Calu3 (cell line): ENCODE measurements at regions not wholly inside any gene's neighbourhood (a gene's known extent, or its start where the extent isn't known, plus 50 kb on each side); places are given as distances from the start of the nearest gene placed in this dataset.
"Not testable (repeated sequence)": the region's sequence is repeated elsewhere in the genome, so short reads cannot be mapped to it uniquely, and the experiment has no call there.

Experiments
- BruUV-seq: library from RNA; stranded (reverse); fragments of 400-500 nt; replicated peaks from 2 replicates; lab custom pipeline; 2021; lab: Mats Ljungman, UMichigan
- CTCF ChIA-PET: fragments of 300-600 bp; sonication (Branson Sonifier 250); formaldehyde crosslinking; loops from one replicate; lab custom pipeline; 2022; ENCODE audit warnings: antibody characterized with exemption; lab: Charles Lee
- DNase-seq: peaks from one replicate; pipeline ENCODE4 v3.0.0; 2022
- H3K27ac Mint-ChIP-seq: one replicate; pipeline ENCODE4 v1.8.0; 2022; ENCODE audit warnings: mixed read lengths; ENCODE audit not compliant: unreplicated experiment
- H3K27me3 Mint-ChIP-seq: one replicate; pipeline ENCODE4 v1.8.0; 2022; ENCODE audit warnings: mixed read lengths; ENCODE audit not compliant: unreplicated experiment
- H3K36me3 Mint-ChIP-seq: one replicate; pipeline ENCODE4 v1.8.0; 2022; ENCODE audit warnings: mild to moderate bottlenecking, moderate library complexity, mixed read lengths; ENCODE audit not compliant: insufficient read depth, unreplicated experiment
- H3K4me1 Mint-ChIP-seq: one replicate; pipeline ENCODE4 v1.8.0; 2022; ENCODE audit warnings: mild to moderate bottlenecking, low read depth, mixed read lengths; ENCODE audit not compliant: unreplicated experiment
- H3K4me3 Mint-ChIP-seq: one replicate; pipeline ENCODE4 v1.8.0; 2022; ENCODE audit warnings: mild to moderate bottlenecking, low read depth, moderate library complexity, mixed read lengths; ENCODE audit not compliant: unreplicated experiment
- H3K9me3 Mint-ChIP-seq: one replicate; pipeline ENCODE4 v1.8.0; 2022; ENCODE audit warnings: low read depth, mixed read lengths; ENCODE audit not compliant: unreplicated experiment
- intact Hi-C: fragments of 100-400 bp; cut with micrococcal nuclease; formaldehyde crosslinking; loops from one replicate; pipeline ENCODE4 v1.10.0; 2022; ENCODE audit not compliant: unreplicated experiment
- TF ChIP-seq, protein P1 (sequence below): fragments of 200-600 bp; IDR thresholded peaks from one replicate; pipeline ENCODE4 v1.8.0; 2022; ENCODE audit warnings: antibody characterized with exemption; ENCODE audit not compliant: unreplicated experiment

GRCh38 chr3:16770792-16771191, 114.0 kb upstream of the PLCL2 start:
- H3K9me3 Mint-ChIP-seq, result peaks cover 2% of the 10 kb centered on the region
- H3K27me3 Mint-ChIP-seq, result no peaks in the 10 kb centered on the region
- no TSS peak for BruUV-seq

DNA sequence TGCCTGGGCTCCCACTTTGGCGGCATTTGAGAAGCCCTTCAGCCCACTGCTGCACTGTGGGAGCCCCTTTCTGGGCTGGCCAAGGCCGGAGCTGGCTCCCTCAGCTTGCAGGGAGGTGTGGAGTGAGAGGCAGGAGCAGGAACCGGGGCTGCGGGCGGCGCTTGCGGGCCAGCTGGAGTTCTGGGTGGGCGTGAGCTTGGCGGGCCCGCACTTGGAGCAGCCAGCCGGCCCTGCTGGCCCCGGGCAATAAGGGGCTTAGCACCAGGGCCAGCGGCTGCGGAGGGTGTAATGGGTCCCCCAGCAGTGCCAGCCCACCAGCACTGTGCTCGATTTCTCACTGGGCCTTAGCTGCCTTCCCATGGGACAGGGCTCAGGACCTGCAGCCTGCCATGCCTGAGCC, 111.2 kb upstream of the PLCL2 start:
- intact Hi-C loops, H3K4me3 Mint-ChIP-seq, H3K27ac Mint-ChIP-seq, H3K4me1 Mint-ChIP-seq, H3K27me3 Mint-ChIP-seq, H3K9me3 Mint-ChIP-seq, DNase-seq, BruUV-seq, CTCF ChIA-PET, H3K36me3 Mint-ChIP-seq: not testable (repeated sequence)

More at GRCh38 chr3:16770792-16771191, 114.0 kb upstream of the PLCL2 start:
- TF ChIP-seq, protein P1, sequence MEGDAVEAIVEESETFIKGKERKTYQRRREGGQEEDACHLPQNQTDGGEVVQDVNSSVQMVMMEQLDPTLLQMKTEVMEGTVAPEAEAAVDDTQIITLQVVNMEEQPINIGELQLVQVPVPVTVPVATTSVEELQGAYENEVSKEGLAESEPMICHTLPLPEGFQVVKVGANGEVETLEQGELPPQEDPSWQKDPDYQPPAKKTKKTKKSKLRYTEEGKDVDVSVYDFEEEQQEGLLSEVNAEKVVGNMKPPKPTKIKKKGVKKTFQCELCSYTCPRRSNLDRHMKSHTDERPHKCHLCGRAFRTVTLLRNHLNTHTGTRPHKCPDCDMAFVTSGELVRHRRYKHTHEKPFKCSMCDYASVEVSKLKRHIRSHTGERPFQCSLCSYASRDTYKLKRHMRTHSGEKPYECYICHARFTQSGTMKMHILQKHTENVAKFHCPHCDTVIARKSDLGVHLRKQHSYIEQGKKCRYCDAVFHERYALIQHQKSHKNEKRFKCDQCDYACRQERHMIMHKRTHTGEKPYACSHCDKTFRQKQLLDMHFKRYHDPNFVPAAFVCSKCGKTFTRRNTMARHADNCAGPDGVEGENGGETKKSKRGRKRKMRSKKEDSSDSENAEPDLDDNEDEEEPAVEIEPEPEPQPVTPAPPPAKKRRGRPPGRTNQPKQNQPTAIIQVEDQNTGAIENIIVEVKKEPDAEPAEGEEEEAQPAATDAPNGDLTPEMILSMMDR, result no peak
- Mint-ChIP-seq H3K4me1 (peaks cover 9% of the 10 kb centered on the region), H3K4me3 (no peak overlapping the region), H3K27ac (no peak overlapping the region), H3K36me3 (no peaks in the 10 kb centered on the region)
- intact Hi-C loops, result no loop called here
- CTCF ChIA-PET, result no interaction called here
- no peak for DNase-seq

GRCh38 chr3:16774536-16774935, 110.2 kb upstream of the PLCL2 start:
- H3K4me3 Mint-ChIP-seq, BruUV-seq, H3K4me1 Mint-ChIP-seq, H3K27me3 Mint-ChIP-seq, DNase-seq, intact Hi-C loops, CTCF ChIA-PET, H3K36me3 Mint-ChIP-seq, H3K27ac Mint-ChIP-seq, H3K9me3 Mint-ChIP-seq: not testable (repeated sequence)

DNA sequence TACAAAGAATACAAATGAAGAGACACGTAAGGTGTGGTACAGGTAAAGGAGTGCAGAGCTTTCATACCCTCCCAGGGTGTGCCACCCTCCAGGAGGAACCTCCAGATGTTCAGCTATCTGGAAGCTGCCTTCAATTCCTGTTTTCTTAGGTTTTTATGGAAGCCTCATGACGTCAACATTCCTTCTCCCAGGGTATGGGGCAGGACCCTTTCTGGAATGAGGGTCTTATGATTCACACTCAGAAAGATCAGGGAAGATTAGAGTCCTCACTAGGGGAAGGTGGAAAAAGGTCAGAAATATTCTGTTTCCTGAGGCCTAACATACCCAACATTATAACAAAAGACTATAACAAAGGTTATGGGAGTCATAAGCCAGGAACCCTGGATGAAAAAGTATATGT, 99.8 kb upstream of the PLCL2 start:
- Mint-ChIP-seq H3K4me3 (no peak overlapping the region), H3K27ac (no peak overlapping the region), H3K4me1 (no peaks in the 10 kb centered on the region), H3K36me3 (no peaks in the 10 kb centered on the region), H3K27me3 (no peaks in the 10 kb centered on the region), H3K9me3 (no peaks in the 10 kb centered on the region)
- intact Hi-C loops, result no loop called here
- TF ChIP-seq, protein P1, result no peak
- CTCF ChIA-PET, result no interaction called here
- DNase-seq, result no peak
- no TSS peak for BruUV-seq

DNA sequence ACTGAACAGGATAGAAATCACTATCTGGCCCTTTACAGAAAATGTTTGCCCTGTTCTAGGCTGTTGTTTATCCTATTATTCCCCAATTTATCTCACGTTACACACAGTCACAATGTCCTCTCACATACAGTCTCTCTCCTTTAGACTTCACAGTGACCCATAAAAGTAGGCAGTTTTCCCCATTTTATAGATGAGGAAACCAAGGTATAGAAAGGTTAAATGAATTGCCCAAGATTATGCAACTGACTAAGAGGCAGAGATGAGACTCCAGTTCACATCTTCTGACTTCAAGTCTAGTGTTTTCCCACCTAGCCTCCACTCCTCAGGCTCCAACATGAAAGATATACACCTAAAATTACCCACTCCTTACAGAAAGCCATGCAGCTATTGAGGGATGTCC, 99.3 kb upstream of the PLCL2 start:
- Mint-ChIP-seq H3K4me1 (no peaks in the 10 kb centered on the region), H3K36me3 (no peaks in the 10 kb centered on the region), H3K4me3 (no peak overlapping the region), H3K27me3 (no peaks in the 10 kb centered on the region), H3K27ac (no peak overlapping the region), H3K9me3 (no peaks in the 10 kb centered on the region)
- no TSS peak for BruUV-seq
- TF ChIP-seq, protein P1, result no peak
- no peak for DNase-seq
- CTCF ChIA-PET, result no interaction called here
- intact Hi-C loops, result no loop called here
